ENCODE measurements at regions not wholly inside any gene's neighbourhood (a gene's known extent, or its start where the extent isn't known, plus 50 kb on each side); places are given as distances from the start of the nearest gene placed in this dataset.

DNA sequence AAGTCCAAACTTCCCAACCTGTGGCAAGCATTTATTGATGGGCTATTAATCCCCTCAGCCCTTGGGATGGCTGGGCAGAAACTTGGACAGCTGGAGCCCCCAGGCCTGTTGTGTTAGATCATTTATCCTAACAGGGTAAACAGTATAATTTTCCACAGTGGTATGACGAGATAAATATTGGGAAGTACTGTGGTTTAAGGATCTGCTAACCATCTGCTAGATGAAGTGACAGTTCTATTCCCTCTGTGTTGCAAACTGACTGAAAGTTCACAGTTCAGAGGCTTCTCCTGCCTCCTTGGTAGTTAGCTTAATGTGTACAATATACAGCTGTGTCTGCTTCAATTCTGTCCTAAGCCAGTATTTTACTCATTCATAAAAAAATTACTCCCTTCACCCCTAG, 127.5 kb upstream of the CHODL start:
- TF ChIP-seq, protein P1, sequence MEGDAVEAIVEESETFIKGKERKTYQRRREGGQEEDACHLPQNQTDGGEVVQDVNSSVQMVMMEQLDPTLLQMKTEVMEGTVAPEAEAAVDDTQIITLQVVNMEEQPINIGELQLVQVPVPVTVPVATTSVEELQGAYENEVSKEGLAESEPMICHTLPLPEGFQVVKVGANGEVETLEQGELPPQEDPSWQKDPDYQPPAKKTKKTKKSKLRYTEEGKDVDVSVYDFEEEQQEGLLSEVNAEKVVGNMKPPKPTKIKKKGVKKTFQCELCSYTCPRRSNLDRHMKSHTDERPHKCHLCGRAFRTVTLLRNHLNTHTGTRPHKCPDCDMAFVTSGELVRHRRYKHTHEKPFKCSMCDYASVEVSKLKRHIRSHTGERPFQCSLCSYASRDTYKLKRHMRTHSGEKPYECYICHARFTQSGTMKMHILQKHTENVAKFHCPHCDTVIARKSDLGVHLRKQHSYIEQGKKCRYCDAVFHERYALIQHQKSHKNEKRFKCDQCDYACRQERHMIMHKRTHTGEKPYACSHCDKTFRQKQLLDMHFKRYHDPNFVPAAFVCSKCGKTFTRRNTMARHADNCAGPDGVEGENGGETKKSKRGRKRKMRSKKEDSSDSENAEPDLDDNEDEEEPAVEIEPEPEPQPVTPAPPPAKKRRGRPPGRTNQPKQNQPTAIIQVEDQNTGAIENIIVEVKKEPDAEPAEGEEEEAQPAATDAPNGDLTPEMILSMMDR (conservative IDR thresholded peaks at IDR 0.05; ENCODE audit: low read length), result no peak
- no peak for TF ChIP-seq EZH2phosphoT487 (IDR thresholded peaks at IDR 0.05; ENCODE audit: borderline replicate concordance)

All from Loucy (cell line).